Upper lobe of left lung (tissue), 6 donors: ENCODE measurements at regions not wholly inside any gene's neighbourhood (a gene's known extent, or its start where the extent isn't known, plus 50 kb on each side); places are given as distances from the start of the nearest gene placed in this dataset.
A peak's percentile ranks its signal among the peaks of the same experiment; 100 is the strongest.

Source experiments
- ATAC-seq, 2 donors: fragments of 200-7000 bp; cut with Tn5 transposase; one replicate each; pipeline ENCODE4 v1.9.1; 2022; ENCODE audit warnings: mild to moderate bottlenecking in 2 of 2, moderate library complexity in 2 of 2; ENCODE audit not compliant: low FRiP score in 2 of 2
- DNase-seq, 2 donors: peaks; one replicate each; pipeline ENCODE4 v3.0.0-alpha.2; 2019 to 2020
- H3K27ac ChIP-seq, 4 donors: fragments of 200-600 bp; sonication (generic); one replicate each; pipeline ENCODE4 v1.5.1; 2016 to 2019
- H3K27me3 ChIP-seq, 4 donors: fragments of 200-600 bp; sonication (generic); one replicate each; pipeline ENCODE4 v1.5.1; 2017 to 2019
- H3K36me3 ChIP-seq, 4 donors: fragments of 200-600 bp; sonication (generic); one replicate each; pipeline ENCODE4 v1.5.1; 2016 to 2019
- H3K4me1 ChIP-seq, 4 donors: fragments of 200-600 bp; sonication (generic); one replicate each; pipeline ENCODE4 v1.5.1; 2018 to 2019
- H3K4me3 ChIP-seq, 4 donors: fragments of 200-600 bp; sonication (generic); one replicate each; pipeline ENCODE4 v1.5.1; 2017 to 2019; ENCODE audit warnings: mild to moderate bottlenecking in 2 of 4, moderate library complexity in 1 of 4
- H3K9me3 ChIP-seq, 4 donors: fragments of 200-600 bp; sonication (generic); one replicate each; pipeline ENCODE4 v1.5.1; 2018 to 2019
- EP300 ChIP-seq, 4 donors: sonication (generic); formaldehyde crosslinking; IDR thresholded peaks; one replicate each; pipeline ENCODE4 v1.5.1; 2017; ENCODE audit warnings: antibody characterized with exemption in 4 of 4, control low read depth in 2 of 4
- POLR2A ChIP-seq, 4 donors: fragments of 450-650 bp; IDR thresholded peaks; one replicate each; pipeline ENCODE4 v1.5.1; 2016 to 2017; ENCODE audit warnings: antibody characterized with exemption in 4 of 4, mild to moderate bottlenecking in 2 of 4
- POLR2AphosphoS5 ChIP-seq, 2 donors: sonication (generic); formaldehyde crosslinking; IDR thresholded peaks; one replicate each; pipeline ENCODE4 v1.5.1; 2017; ENCODE audit warnings: antibody characterized with exemption in 2 of 2
- WGBS, 2 donors: methylation state at CpG; one replicate each; pipeline ENCODE4 v1.1.5; 2017 to 2018; 5-methylcytosine and 5-hydroxymethylcytosine counted together
- TF ChIP-seq, protein P1 (sequence below), 6 experiments: fragments of 450-650 bp in 4 of 6; fragments of 200-600 bp in 2 of 6; sonication (generic) in 2 of 6; IDR thresholded peaks; one replicate each; pipeline ENCODE4 v1.5.1; 2016 to 2019; ENCODE audit warnings: antibody characterized with exemption in 6 of 6
- donor health status: DM: no; HTN: no; CAD: no; lungs with moderate emphysema.
- donor health status: DM: no; HTN: yes; CAD: no; lungs with severe emphysema.

DNA sequence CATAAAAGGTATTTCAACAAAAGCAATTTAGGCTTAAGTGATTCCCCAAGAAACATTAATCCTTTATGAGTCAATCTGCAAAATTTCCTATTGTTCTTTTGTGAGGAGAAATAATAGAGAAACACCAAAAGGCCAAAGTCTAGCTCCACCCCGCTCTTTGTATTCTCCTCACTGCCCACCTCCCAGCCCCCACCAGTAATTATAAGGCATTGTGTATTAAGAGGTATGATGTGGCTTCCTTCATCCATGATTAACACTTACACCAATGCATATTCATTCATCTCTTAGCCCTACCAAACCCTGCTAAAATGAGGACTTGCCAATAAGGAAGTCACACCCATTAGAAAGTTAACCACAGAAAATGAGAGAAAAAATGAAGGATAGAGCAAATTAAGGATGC lies 105.3 kb upstream of the SPATA31D4 start:
- no peak overlapping the region for H3K27ac ChIP-seq
- no peaks in the 10 kb centered on the region for H3K27me3 ChIP-seq
- no peak for TF ChIP-seq POLR2AphosphoS5 (IDR thresholded peaks at IDR 0.05)
- no peak for TF ChIP-seq EP300 (IDR thresholded peaks at IDR 0.05)
- TF ChIP-seq, protein P1, sequence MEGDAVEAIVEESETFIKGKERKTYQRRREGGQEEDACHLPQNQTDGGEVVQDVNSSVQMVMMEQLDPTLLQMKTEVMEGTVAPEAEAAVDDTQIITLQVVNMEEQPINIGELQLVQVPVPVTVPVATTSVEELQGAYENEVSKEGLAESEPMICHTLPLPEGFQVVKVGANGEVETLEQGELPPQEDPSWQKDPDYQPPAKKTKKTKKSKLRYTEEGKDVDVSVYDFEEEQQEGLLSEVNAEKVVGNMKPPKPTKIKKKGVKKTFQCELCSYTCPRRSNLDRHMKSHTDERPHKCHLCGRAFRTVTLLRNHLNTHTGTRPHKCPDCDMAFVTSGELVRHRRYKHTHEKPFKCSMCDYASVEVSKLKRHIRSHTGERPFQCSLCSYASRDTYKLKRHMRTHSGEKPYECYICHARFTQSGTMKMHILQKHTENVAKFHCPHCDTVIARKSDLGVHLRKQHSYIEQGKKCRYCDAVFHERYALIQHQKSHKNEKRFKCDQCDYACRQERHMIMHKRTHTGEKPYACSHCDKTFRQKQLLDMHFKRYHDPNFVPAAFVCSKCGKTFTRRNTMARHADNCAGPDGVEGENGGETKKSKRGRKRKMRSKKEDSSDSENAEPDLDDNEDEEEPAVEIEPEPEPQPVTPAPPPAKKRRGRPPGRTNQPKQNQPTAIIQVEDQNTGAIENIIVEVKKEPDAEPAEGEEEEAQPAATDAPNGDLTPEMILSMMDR (IDR thresholded peaks at IDR 0.05): no peak
- TF ChIP-seq POLR2A (IDR thresholded peaks at IDR 0.05): no peak
- ATAC-seq (no peak), DNase-seq (no peak)
- 83 to 97% methylated on average over 1 of the region's 1 CpG for WGBS, 2 donors
- H3K4me3 ChIP-seq: no peak overlapping the region
- H3K4me1 ChIP-seq: peaks cover 0 to 12% (median 2%) of the 10 kb centered on the region in 4 donors
- no peaks in the 10 kb centered on the region for H3K36me3 ChIP-seq
- H3K9me3 ChIP-seq: no peaks in the 10 kb centered on the region

DNA sequence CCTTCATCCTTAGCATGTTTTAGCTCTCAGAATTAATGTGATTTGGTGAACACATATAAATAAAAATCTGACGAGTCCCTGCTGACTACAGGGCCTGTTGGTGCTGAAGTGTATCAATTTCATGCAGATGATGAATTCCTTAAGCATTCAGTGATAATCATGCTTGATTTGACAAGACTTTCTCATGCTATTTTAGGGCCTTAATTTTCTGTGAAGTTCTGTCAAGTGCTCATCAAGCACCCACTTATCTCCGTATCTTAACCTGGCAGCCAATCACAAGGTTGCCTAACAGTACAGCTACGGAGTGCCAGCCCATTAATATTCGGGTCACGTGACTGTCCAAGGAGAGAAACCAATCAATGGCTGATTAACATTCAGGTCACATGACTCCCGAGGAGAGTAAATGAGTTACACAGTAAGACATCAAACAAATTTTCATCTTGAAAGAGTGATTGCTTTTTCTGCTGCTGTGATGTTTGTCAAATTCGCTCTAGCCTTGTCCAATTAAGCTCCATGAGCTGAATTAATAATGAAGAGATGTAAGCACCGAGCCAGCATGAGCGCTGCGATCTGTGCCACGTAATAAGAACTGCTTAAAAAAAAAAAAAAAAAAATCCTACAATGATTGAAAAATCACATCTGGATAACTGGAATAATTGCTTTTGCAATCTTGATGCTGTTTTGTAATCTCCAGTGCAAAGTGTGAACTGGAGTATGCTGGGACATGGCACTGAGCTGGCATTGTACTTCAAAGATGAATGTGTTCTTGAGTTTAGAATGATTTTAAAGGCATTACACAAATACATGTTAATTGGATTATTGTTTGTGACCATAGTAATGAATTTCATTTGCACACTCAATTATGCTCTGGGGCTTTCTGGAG lies 104.3 kb upstream of the SPATA31D4 start:
- WGBS, 2 donors: 59 to 90% methylated on average over 11 of the region's 11 CpGs
- Histone ChIP-seq H3K9me3 (no peaks in the 10 kb centered on the region), H3K4me1 (peaks cover 0 to 12% (median 2%) of the 10 kb centered on the region in 4 donors), H3K4me3 (no peak overlapping the region), H3K36me3 (no peaks in the 10 kb centered on the region), H3K27ac (peak overlapping the region in 1 of 4 donors; percentile 8), H3K27me3 (no peaks in the 10 kb centered on the region)
- no peak for ATAC-seq
- no peak for DNase-seq
- TF ChIP-seq POLR2AphosphoS5 (IDR thresholded peaks at IDR 0.05) (peak in 1 of 2 donors; percentile 25), EP300 (IDR thresholded peaks at IDR 0.05) (no peak), POLR2A (IDR thresholded peaks at IDR 0.05) (no peak)
- TF ChIP-seq, protein P1 (IDR thresholded peaks at IDR 0.05): no peak

DNA sequence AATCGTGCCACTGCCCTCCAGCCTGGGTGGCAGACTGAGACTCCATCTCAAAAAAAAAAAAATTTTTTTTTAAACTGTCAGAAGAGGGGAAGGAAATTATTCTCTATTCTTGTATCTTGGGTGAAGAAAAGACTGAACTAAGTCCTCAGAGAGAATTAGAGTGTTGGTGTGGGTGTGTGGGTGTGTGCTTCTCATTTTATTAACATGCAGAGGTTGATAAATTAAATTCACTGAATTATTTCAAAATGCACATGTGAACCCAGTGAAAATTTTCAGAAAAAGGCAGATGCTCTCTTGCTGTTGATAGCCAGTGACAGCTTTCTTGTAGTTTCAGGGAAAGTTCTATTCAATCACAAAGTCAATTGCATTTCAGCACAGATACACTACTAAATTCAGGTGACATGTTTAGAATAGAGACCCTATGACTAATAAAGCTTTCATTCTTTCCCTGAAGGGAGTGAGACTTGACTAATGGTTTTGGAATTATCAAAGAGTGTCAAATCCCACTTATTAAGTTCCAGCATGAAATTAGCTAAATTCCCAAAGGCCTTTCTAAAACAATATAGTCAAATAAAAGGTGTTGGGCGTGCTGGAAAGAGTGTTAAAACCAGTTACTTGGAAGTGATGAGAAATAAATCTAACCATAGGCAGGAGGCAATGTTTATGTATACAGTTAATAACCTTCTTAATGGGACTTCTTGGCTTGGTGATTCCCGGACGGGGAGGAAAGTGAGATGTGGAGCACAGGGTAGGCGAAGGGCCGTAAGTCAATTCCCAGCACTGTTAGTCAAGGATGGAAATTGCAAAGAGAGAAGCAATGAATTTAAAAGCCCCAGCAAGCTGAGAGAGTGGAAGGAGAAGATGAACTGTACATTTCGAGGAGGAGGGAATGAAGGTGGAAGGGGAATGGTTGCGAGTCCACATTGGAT lies 103.2 kb upstream of the SPATA31D4 start:
- DNase-seq: no peak
- Histone ChIP-seq H3K4me1 (peaks cover 0 to 9% (median 0%) of the 10 kb centered on the region in 4 donors), H3K27ac (no peak overlapping the region), H3K36me3 (no peaks in the 10 kb centered on the region), H3K4me3 (no peak overlapping the region), H3K27me3 (no peaks in the 10 kb centered on the region), H3K9me3 (no peaks in the 10 kb centered on the region)
- 94 to 97% methylated on average over 8 of the region's 8 CpGs for WGBS, 2 donors
- no peak for ATAC-seq
- TF ChIP-seq POLR2A (IDR thresholded peaks at IDR 0.05): no peak
- TF ChIP-seq, protein P1 (IDR thresholded peaks at IDR 0.05): no peak
- TF ChIP-seq POLR2AphosphoS5 (IDR thresholded peaks at IDR 0.05): no peak
- no peak for TF ChIP-seq EP300 (IDR thresholded peaks at IDR 0.05)

DNA sequence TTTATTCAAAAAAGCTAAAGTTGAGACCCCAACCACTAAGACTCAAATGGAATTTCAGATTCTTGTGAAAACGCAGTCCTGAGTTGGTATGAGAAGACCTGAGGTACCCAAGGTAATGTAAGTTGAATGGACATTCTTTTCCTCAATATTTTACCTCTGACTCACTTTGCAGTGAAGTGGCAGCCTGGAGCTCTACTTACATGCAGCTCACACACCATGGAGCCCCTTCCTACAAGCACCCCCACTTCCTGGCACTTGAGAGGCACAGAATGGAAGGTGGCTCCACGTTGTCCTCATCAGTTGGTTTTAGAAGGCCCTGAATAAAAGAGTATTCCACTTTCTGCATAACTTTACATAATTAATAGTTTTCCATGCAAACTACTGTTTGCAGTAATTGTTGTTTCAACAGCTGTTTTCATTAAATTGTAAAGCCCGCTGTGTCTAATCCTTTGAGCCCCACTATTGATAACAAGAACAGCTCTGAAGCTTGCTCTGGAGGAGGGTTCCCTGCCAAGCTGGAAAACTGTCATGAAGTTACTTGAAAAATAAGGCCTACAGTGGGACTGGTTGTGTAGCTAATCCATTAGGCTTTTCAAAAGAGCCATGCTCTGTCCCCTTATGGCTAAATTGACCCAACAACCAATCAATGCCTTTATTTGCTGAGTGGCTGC lies 102.2 kb upstream of the SPATA31D4 start:
- Histone ChIP-seq H3K27ac (peak overlapping the region in 1 of 4 donors; percentile 45), H3K27me3 (no peaks in the 10 kb centered on the region), H3K9me3 (no peaks in the 10 kb centered on the region), H3K4me3 (no peak overlapping the region), H3K4me1 (peaks cover 0 to 7% (median 0%) of the 10 kb centered on the region in 4 donors), H3K36me3 (no peaks in the 10 kb centered on the region)
- ATAC-seq (peak in 1 of 2 donors; percentile 9), DNase-seq (no peak)
- WGBS, 2 donors: 67 to 83% methylated on average over 3 of the region's 3 CpGs
- TF ChIP-seq POLR2A (IDR thresholded peaks at IDR 0.05): no peak
- no peak for TF ChIP-seq POLR2AphosphoS5 (IDR thresholded peaks at IDR 0.05)
- TF ChIP-seq, protein P1 (IDR thresholded peaks at IDR 0.05): no peak
